NCI-H748 treated with DMSO at 0.1 percent for 48 hours (cell line): ENCODE measurements at regions not wholly inside any gene's neighbourhood (a gene's known extent, or its start where the extent isn't known, plus 50 kb on each side); places are given as distances from the start of the nearest gene placed in this dataset.
"Not testable (repeated sequence)": the region's sequence is repeated elsewhere in the genome, so short reads cannot be mapped to it uniquely, and the experiment has no call there.

Source experiments
- DNase-seq: peaks from one replicate; lab custom pipeline; 2025; lab: John Stamatoyannopoulos, UW

GRCh38 chr10:130968511-130968910 lies 343.0 kb downstream of the TCERG1L start:
- no peak for DNase-seq

- DNase-seq: no peak
These were observed 342.6 kb downstream of the TCERG1L start for GRCh38 chr10:130968964-130969363.

- no peak for DNase-seq
These were observed 341.8 kb downstream of the TCERG1L start for GRCh38 chr10:130969700-130970099.

- DNase-seq: no peak
These were observed 341.0 kb downstream of the TCERG1L start for GRCh38 chr10:130970341-130971122.

- DNase-seq: no peak
These were observed 340.4 kb downstream of the TCERG1L start for GRCh38 chr10:130971123-130971435.

GRCh38 chr10:130973127-130973839 lies 338.2 kb downstream of the TCERG1L start:
- DNase-seq: no peak

GRCh38 chr10:130974166-130974565 lies 337.4 kb downstream of the TCERG1L start:
- DNase-seq: no peak

GRCh38 chr10:130975351-130975750 lies 336.2 kb downstream of the TCERG1L start:
- not testable (repeated sequence) for DNase-seq

- DNase-seq: no peak
These were observed 328.7 kb downstream of the TCERG1L start for GRCh38 chr10:130982802-130983201.

GRCh38 chr10:130983749-130984148 lies 327.8 kb downstream of the TCERG1L start:
- no peak for DNase-seq

GRCh38 chr10:130984686-130985085 lies 326.8 kb downstream of the TCERG1L start:
- no peak for DNase-seq

- no peak for DNase-seq
These were observed 326.3 kb downstream of the TCERG1L start for GRCh38 chr10:130985158-130985753.

GRCh38 chr10:130986846-130987245 lies 324.7 kb downstream of the TCERG1L start:
- no peak for DNase-seq

GRCh38 chr10:130987401-130987800 lies 324.1 kb downstream of the TCERG1L start:
- DNase-seq: no peak

GRCh38 chr10:130989670-130990232 lies 321.8 kb downstream of the TCERG1L start:
- no peak for DNase-seq

GRCh38 chr10:130990486-130990885 lies 321.0 kb downstream of the TCERG1L start:
- DNase-seq: peak; percentile 12

GRCh38 chr10:130992802-130993523 lies 318.6 kb downstream of the TCERG1L start:
- DNase-seq: no peak

- DNase-seq: no peak
These were observed 317.9 kb downstream of the TCERG1L start for GRCh38 chr10:130993612-130994011.

- no peak for DNase-seq
These were observed 317.3 kb downstream of the TCERG1L start for GRCh38 chr10:130994191-130994590.

- DNase-seq: no peak
These were observed 316.7 kb downstream of the TCERG1L start for GRCh38 chr10:130994845-130995244.

GRCh38 chr10:130997267-130998045 lies 314.1 kb downstream of the TCERG1L start:
- DNase-seq: no peak
